Mesenchymal stem cell (in vitro differentiated cells and primary cell): ENCODE measurements at regions not wholly inside any gene's neighbourhood (a gene's known extent, or its start where the extent isn't known, plus 50 kb on each side); places are given as distances from the start of the nearest gene placed in this dataset.

Source experiments
- DNase-seq: peaks from one replicate; pipeline ENCODE4 v3.0.0-alpha.2; 2013
- H2AFZ ChIP-seq: one replicate; pipeline ENCODE4 v1.6.1; 2013; ENCODE audit warnings: low read depth, mild to moderate bottlenecking, control low read depth, inconsistent platforms, low read length, moderate library complexity
- H2AK5ac ChIP-seq: 2 replicates; pipeline ENCODE4 v1.6.1; 2013; ENCODE audit warnings: low read length, moderate library complexity, mild to moderate bottlenecking, inconsistent platforms; ENCODE audit not compliant: severe bottlenecking
- H2BK120ac ChIP-seq: one replicate; pipeline ENCODE4 v1.6.1; 2013; ENCODE audit warnings: low read depth, mild to moderate bottlenecking, inconsistent platforms, low read length, moderate library complexity
- H2BK12ac ChIP-seq, 2 experiments: one replicate each; pipeline ENCODE4 v1.6.1; 2013; ENCODE audit warnings: inconsistent platforms in 2 of 2, low read length in 2 of 2, mild to moderate bottlenecking in 2 of 2, moderate library complexity in 2 of 2, control low read depth in 1 of 2
- H2BK15ac ChIP-seq: one replicate; pipeline ENCODE4 v1.6.1; 2013; ENCODE audit warnings: mild to moderate bottlenecking, low read depth, inconsistent platforms; ENCODE audit not compliant: poor library complexity, severe bottlenecking
- H2BK5ac ChIP-seq: 2 replicates; pipeline ENCODE4 v1.6.1; 2013; ENCODE audit warnings: low read depth, mild to moderate bottlenecking, low read length, control low read depth, inconsistent platforms; ENCODE audit not compliant: poor library complexity, severe bottlenecking
- H3K14ac ChIP-seq, 2 experiments: one replicate each; pipeline ENCODE4 v1.6.1; 2013; ENCODE audit warnings: inconsistent platforms in 2 of 2, low read length in 2 of 2, control low read depth in 1 of 2, mild to moderate bottlenecking in 1 of 2, moderate library complexity in 1 of 2
- H3K18ac ChIP-seq, 2 experiments: one replicate each; pipeline ENCODE4 v1.6.1; 2013; ENCODE audit warnings: inconsistent platforms in 2 of 2, low read length in 2 of 2, control low read depth in 1 of 2, low read depth in 1 of 2, mild to moderate bottlenecking in 1 of 2
- H3K23ac ChIP-seq, 2 experiments: one replicate each; pipeline ENCODE4 v1.6.1; 2013; ENCODE audit warnings: inconsistent platforms in 2 of 2, low read length in 2 of 2, mild to moderate bottlenecking in 2 of 2, moderate library complexity in 2 of 2, control low read depth in 1 of 2
- H3K27ac ChIP-seq: 2 replicates; pipeline ENCODE4 v1.5.1; 2013; ENCODE audit warnings: mild to moderate bottlenecking, moderate library complexity, low read length, control low read depth, inconsistent platforms; ENCODE audit not compliant: poor library complexity, severe bottlenecking
- H3K27me3 ChIP-seq, 2 experiments: 2 replicates each; pipeline versions ENCODE4 v1.6.1 to v1.7.0; 2013; ENCODE audit warnings: low read length in 2 of 2, mild to moderate bottlenecking in 2 of 2, moderate library complexity in 2 of 2, control low read depth in 1 of 2, inconsistent platforms in 1 of 2; ENCODE audit not compliant: control insufficient read depth in 1 of 2, insufficient read depth in 1 of 2
- H3K36me3 ChIP-seq, 2 experiments: 2 replicates each; pipeline versions ENCODE4 v1.6.1 to v1.7.0; 2013; ENCODE audit warnings: low read length in 2 of 2, control low read depth in 1 of 2, inconsistent platforms in 1 of 2, low read depth in 1 of 2, mild to moderate bottlenecking in 1 of 2; ENCODE audit not compliant: insufficient read depth in 2 of 2, control insufficient read depth in 1 of 2
- H3K4ac ChIP-seq, 2 experiments: one replicate each; pipeline ENCODE4 v1.6.1; 2013; ENCODE audit warnings: inconsistent platforms in 2 of 2, low read length in 2 of 2, mild to moderate bottlenecking in 2 of 2, moderate library complexity in 2 of 2, control low read depth in 1 of 2, low read depth in 1 of 2
- H3K4me1 ChIP-seq: 2 replicates; pipeline ENCODE4 v1.6.1; 2013; ENCODE audit warnings: low read depth, low read length, control low read depth; ENCODE audit not compliant: control insufficient read depth, insufficient read depth
- H3K4me2 ChIP-seq: 2 replicates; pipeline ENCODE4 v1.6.1; 2013; ENCODE audit warnings: low read length, mild to moderate bottlenecking, inconsistent platforms; ENCODE audit not compliant: poor library complexity, severe bottlenecking
- H3K4me3 ChIP-seq, 2 experiments: 2 replicates each; pipeline versions ENCODE4 v1.5.1 to v1.7.0; 2013; ENCODE audit warnings: low read length in 2 of 2, mild to moderate bottlenecking in 2 of 2, control low read depth in 1 of 2, low read depth in 1 of 2; ENCODE audit not compliant: insufficient read depth in 1 of 2
- H3K79me1 ChIP-seq: replicated peaks from 2 replicates; pipeline ENCODE4 v1.6.1; 2013; ENCODE audit warnings: mild to moderate bottlenecking, control low read depth, low read length, inconsistent platforms; ENCODE audit not compliant: poor library complexity, severe bottlenecking
- H3K9ac ChIP-seq: 2 replicates; pipeline ENCODE4 v1.7.0; 2013; ENCODE audit warnings: mild to moderate bottlenecking, low read length, moderate library complexity
- H3K9me3 ChIP-seq: 2 replicates; pipeline ENCODE4 v1.7.0; 2013; ENCODE audit warnings: mild to moderate bottlenecking, low read length; ENCODE audit not compliant: control insufficient read depth
- H4K8ac ChIP-seq: one replicate; pipeline ENCODE4 v1.6.1; 2013; ENCODE audit warnings: inconsistent platforms, mild to moderate bottlenecking, low read length, moderate library complexity
- H4K91ac ChIP-seq: one replicate; pipeline ENCODE4 v1.6.1; 2013; ENCODE audit warnings: mild to moderate bottlenecking, low read length, inconsistent platforms
- WGBS: methylation state at CpG from one replicate; pipeline ENCODE4 v1.1.7; 2013; ENCODE audit warnings: mixed read lengths; 5-methylcytosine and 5-hydroxymethylcytosine counted together

- H3K9me3 ChIP-seq: no peaks in the 10 kb centered on the region
- no peaks in the 10 kb centered on the region for H3K36me3 ChIP-seq
- H2AFZ ChIP-seq: no peak overlapping the region
- no peak overlapping the region for H3K27ac ChIP-seq
- no peak overlapping the region for H3K4ac ChIP-seq
- no peak overlapping the region for H3K23ac ChIP-seq
- H3K9ac ChIP-seq: no peak overlapping the region
- H2BK15ac ChIP-seq: no peak overlapping the region
- no peak overlapping the region for H2BK12ac ChIP-seq
- H3K27me3 ChIP-seq: no peaks in the 10 kb centered on the region
- no peak overlapping the region for H3K4me3 ChIP-seq
- DNase-seq: no peak
- H2AK5ac ChIP-seq: no peak overlapping the region
- no peak overlapping the region for H2BK120ac ChIP-seq
- H3K79me1 ChIP-seq: no peaks in the 10 kb centered on the region
- no peaks in the 10 kb centered on the region for H3K4me1 ChIP-seq
- H2BK5ac ChIP-seq: no peak overlapping the region
- H3K14ac ChIP-seq: no peak overlapping the region
- no peak overlapping the region for H4K8ac ChIP-seq
- H3K4me2 ChIP-seq: no peak overlapping the region
- H4K91ac ChIP-seq: no peak overlapping the region
- no peak overlapping the region for H3K18ac ChIP-seq
- 70% methylated on average over 11 of the region's 11 CpGs for WGBS
Observed at GRCh38 chr22:49531368-49531791, 296.3 kb downstream of the BRD1 start.

GRCh38 chr22:49530671-49531367 lies 296.9 kb downstream of the BRD1 start:
- no peak overlapping the region for H2BK15ac ChIP-seq
- no peak for DNase-seq
- no peak overlapping the region for H3K9ac ChIP-seq
- H3K4me2 ChIP-seq: no peak overlapping the region
- no peak overlapping the region for H2BK5ac ChIP-seq
- no peak overlapping the region for H2BK120ac ChIP-seq
- H2BK12ac ChIP-seq: no peak overlapping the region
- H3K79me1 ChIP-seq: no peaks in the 10 kb centered on the region
- H4K91ac ChIP-seq: no peak overlapping the region
- 86% methylated on average over 19 of the region's 19 CpGs for WGBS
- H3K4ac ChIP-seq: no peak overlapping the region
- no peaks in the 10 kb centered on the region for H3K27me3 ChIP-seq
- no peak overlapping the region for H3K27ac ChIP-seq
- no peak overlapping the region for H3K14ac ChIP-seq
- no peak overlapping the region for H3K18ac ChIP-seq
- H4K8ac ChIP-seq: no peak overlapping the region
- H3K4me1 ChIP-seq: no peaks in the 10 kb centered on the region
- no peak overlapping the region for H3K4me3 ChIP-seq
- no peak overlapping the region for H2AK5ac ChIP-seq
- no peak overlapping the region for H2AFZ ChIP-seq
- H3K36me3 ChIP-seq: no peaks in the 10 kb centered on the region
- no peaks in the 10 kb centered on the region for H3K9me3 ChIP-seq
- H3K23ac ChIP-seq: no peak overlapping the region

GRCh38 chr22:49528420-49528720 lies 299.3 kb downstream of the BRD1 start:
- H2BK15ac ChIP-seq: no peak overlapping the region
- H3K4me1 ChIP-seq: no peaks in the 10 kb centered on the region
- H4K91ac ChIP-seq: no peak overlapping the region
- H2BK120ac ChIP-seq: no peak overlapping the region
- H4K8ac ChIP-seq: no peak overlapping the region
- H3K36me3 ChIP-seq: no peaks in the 10 kb centered on the region
- H2AFZ ChIP-seq: no peak overlapping the region
- H3K4me2 ChIP-seq: no peak overlapping the region
- no peak for DNase-seq
- H2BK12ac ChIP-seq: no peak overlapping the region
- no peak overlapping the region for H2AK5ac ChIP-seq
- H3K79me1 ChIP-seq: no peaks in the 10 kb centered on the region
- no peaks in the 10 kb centered on the region for H3K9me3 ChIP-seq
- H2BK5ac ChIP-seq: no peak overlapping the region
- H3K4ac ChIP-seq: no peak overlapping the region
- WGBS: 91% methylated on average over 5 of the region's 6 CpGs
- no peak overlapping the region for H3K27ac ChIP-seq
- no peak overlapping the region for H3K9ac ChIP-seq
- no peak overlapping the region for H3K14ac ChIP-seq
- no peak overlapping the region for H3K4me3 ChIP-seq
- H3K27me3 ChIP-seq: no peaks in the 10 kb centered on the region
- no peak overlapping the region for H3K23ac ChIP-seq
- H3K18ac ChIP-seq: no peak overlapping the region

GRCh38 chr22:49527611-49528419 lies 299.9 kb downstream of the BRD1 start:
- no peak overlapping the region for H2BK12ac ChIP-seq
- H4K91ac ChIP-seq: no peak overlapping the region
- H3K4me1 ChIP-seq: no peaks in the 10 kb centered on the region
- no peak for DNase-seq
- no peaks in the 10 kb centered on the region for H3K27me3 ChIP-seq
- H3K18ac ChIP-seq: no peak overlapping the region
- H2BK5ac ChIP-seq: no peak overlapping the region
- H3K36me3 ChIP-seq: no peaks in the 10 kb centered on the region
- H2BK120ac ChIP-seq: no peak overlapping the region
- H3K79me1 ChIP-seq: no peaks in the 10 kb centered on the region
- 83% methylated on average over 17 of the region's 17 CpGs for WGBS
- H2AFZ ChIP-seq: no peak overlapping the region
- H3K14ac ChIP-seq: no peak overlapping the region
- no peak overlapping the region for H3K4me3 ChIP-seq
- no peak overlapping the region for H4K8ac ChIP-seq
- H3K4me2 ChIP-seq: no peak overlapping the region
- H2BK15ac ChIP-seq: no peak overlapping the region
- H3K23ac ChIP-seq: no peak overlapping the region
- H3K27ac ChIP-seq: no peak overlapping the region
- no peak overlapping the region for H3K4ac ChIP-seq
- H2AK5ac ChIP-seq: no peak overlapping the region
- no peaks in the 10 kb centered on the region for H3K9me3 ChIP-seq
- no peak overlapping the region for H3K9ac ChIP-seq
